Uterus (tissue), 2 donors: ENCODE measurements at regions not wholly inside any gene's neighbourhood (a gene's known extent, or its start where the extent isn't known, plus 50 kb on each side); places are given as distances from the start of the nearest gene placed in this dataset.

ENCODE experiments used
- POLR2A ChIP-seq, 2 donors: fragments of 450-650 bp; IDR thresholded peaks; one replicate each; pipeline ENCODE4 v1.6.1; 2016; ENCODE audit warnings: antibody characterized with exemption in 2 of 2, mild to moderate bottlenecking in 1 of 2, moderate library complexity in 1 of 2
- TF ChIP-seq, protein P1 (sequence below), 4 experiments: fragments of 200-600 bp in 2 of 4; fragments of 450-650 bp in 2 of 4; sonication (generic) in 2 of 4; IDR thresholded peaks; one replicate each; pipeline ENCODE4 v1.5.1; 2016 to 2019; ENCODE audit warnings: antibody characterized with exemption in 4 of 4, mild to moderate bottlenecking in 2 of 4, moderate library complexity in 1 of 4

DNA sequence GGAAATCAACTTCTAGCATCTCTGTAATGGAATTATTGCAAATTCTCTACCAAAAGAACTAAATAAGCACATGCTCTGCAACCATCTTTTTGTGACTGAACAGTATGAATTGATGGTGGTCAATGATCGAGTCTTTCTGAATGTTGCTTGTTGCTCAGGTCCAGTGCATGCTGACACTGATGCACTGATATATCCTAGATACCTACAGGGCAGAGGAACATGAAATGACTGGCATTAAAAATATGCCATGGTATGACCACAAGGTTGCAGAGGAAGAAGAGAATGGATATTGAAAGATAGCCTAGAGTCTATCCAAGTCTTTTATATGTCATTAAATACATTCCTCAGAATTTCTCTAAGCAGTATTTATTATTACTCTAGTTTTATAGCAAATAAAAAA, 692.8 kb upstream of the TENM3 start:
- TF ChIP-seq, protein P1, sequence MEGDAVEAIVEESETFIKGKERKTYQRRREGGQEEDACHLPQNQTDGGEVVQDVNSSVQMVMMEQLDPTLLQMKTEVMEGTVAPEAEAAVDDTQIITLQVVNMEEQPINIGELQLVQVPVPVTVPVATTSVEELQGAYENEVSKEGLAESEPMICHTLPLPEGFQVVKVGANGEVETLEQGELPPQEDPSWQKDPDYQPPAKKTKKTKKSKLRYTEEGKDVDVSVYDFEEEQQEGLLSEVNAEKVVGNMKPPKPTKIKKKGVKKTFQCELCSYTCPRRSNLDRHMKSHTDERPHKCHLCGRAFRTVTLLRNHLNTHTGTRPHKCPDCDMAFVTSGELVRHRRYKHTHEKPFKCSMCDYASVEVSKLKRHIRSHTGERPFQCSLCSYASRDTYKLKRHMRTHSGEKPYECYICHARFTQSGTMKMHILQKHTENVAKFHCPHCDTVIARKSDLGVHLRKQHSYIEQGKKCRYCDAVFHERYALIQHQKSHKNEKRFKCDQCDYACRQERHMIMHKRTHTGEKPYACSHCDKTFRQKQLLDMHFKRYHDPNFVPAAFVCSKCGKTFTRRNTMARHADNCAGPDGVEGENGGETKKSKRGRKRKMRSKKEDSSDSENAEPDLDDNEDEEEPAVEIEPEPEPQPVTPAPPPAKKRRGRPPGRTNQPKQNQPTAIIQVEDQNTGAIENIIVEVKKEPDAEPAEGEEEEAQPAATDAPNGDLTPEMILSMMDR (IDR thresholded peaks at IDR 0.05) = no peak
- no peak for TF ChIP-seq POLR2A (IDR thresholded peaks at IDR 0.05)
